ENCODE measurements at regions not wholly inside any gene's neighbourhood (a gene's known extent, or its start where the extent isn't known, plus 50 kb on each side); places are given as distances from the start of the nearest gene placed in this dataset.
"Not testable (repeated sequence)": the region's sequence is repeated elsewhere in the genome, so short reads cannot be mapped to it uniquely, and the experiment has no call there.

DNA sequence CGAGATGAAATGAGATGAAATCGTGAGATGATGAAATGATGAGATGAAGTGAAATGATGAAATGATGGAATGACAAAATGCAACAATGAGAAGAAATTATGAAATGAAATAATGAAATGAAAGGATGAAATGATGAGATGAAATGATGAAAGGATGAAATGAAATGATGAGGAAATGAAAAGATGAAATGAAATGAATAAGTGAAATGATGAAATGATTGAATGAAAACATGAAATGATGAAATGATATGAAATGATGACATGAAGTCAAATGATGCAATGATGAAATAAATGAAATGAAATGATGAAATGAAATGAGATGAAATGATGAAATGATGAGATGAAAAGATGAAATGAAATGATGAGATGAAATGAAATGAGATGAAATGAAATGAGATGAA lies 467.7 kb downstream of the FAM72C start:
- not testable (repeated sequence) for TF ChIP-seq POLR2AphosphoS5, POLR2A, EP300 (IDR thresholded peaks at IDR 0.05)
- TF ChIP-seq, protein P1, sequence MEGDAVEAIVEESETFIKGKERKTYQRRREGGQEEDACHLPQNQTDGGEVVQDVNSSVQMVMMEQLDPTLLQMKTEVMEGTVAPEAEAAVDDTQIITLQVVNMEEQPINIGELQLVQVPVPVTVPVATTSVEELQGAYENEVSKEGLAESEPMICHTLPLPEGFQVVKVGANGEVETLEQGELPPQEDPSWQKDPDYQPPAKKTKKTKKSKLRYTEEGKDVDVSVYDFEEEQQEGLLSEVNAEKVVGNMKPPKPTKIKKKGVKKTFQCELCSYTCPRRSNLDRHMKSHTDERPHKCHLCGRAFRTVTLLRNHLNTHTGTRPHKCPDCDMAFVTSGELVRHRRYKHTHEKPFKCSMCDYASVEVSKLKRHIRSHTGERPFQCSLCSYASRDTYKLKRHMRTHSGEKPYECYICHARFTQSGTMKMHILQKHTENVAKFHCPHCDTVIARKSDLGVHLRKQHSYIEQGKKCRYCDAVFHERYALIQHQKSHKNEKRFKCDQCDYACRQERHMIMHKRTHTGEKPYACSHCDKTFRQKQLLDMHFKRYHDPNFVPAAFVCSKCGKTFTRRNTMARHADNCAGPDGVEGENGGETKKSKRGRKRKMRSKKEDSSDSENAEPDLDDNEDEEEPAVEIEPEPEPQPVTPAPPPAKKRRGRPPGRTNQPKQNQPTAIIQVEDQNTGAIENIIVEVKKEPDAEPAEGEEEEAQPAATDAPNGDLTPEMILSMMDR (IDR thresholded peaks at IDR 0.05): not testable (repeated sequence)

Measured in suprapubic skin (tissue), 4 donors.